ENCODE measurements at regions not wholly inside any gene's neighbourhood (a gene's known extent, or its start where the extent isn't known, plus 50 kb on each side); places are given as distances from the start of the nearest gene placed in this dataset.

- intact Hi-C loops (cut with DNase I) = no loop called here
- Histone ChIP-seq H3K9me3 (no peaks in the 10 kb centered on the region), H3K27me3 (no peaks in the 10 kb centered on the region), H3K36me3 (no peaks in the 10 kb centered on the region), H3K27ac (no peak overlapping the region), H3K4me1 (no peaks in the 10 kb centered on the region), H3K4me3 (no peak overlapping the region)
- 70 to 72% methylated on average over 3 of the region's 3 CpGs for WGBS, 2 donors
- TF ChIP-seq CTCF (IDR thresholded peaks at IDR 0.05) = no peak
- no peak for TF ChIP-seq POLR2A (IDR thresholded peaks at IDR 0.05)
- DNase-seq = no peak
Measured at GRCh38 chr2:221272729-221273128, 299.4 kb downstream of the EPHA4 start.

DNA sequence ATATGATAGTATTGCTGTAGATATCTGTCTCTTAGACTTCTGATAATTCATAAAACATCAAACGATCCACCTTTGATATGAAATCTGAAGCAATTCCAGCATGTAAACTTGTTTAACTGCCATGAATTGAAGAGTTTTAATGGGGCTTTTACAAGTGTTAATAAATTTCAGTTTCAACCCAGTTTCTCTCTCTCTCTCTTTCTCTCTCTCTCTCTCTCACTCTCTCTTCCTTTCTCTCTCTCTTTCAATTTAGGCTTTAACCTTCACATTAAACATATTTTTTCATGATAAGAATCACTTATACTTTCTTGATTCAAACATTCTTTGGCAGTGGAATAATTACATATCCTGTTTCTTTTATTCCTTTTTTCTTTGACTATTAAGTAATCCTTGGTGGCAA is 296.1 kb downstream of the EPHA4 start:
- Histone ChIP-seq H3K9me3 (no peaks in the 10 kb centered on the region), H3K36me3 (no peaks in the 10 kb centered on the region), H3K4me3 (no peak overlapping the region), H3K27ac (no peak overlapping the region), H3K27me3 (no peaks in the 10 kb centered on the region), H3K4me1 (no peaks in the 10 kb centered on the region)
- no peak for DNase-seq
- 71 to 75% methylated on average over 1 of the region's 1 CpG for WGBS, 2 donors
- intact Hi-C loops (cut with DNase I) = no loop called here
- TF ChIP-seq POLR2A (IDR thresholded peaks at IDR 0.05) (no peak), CTCF (IDR thresholded peaks at IDR 0.05) (no peak)

DNA sequence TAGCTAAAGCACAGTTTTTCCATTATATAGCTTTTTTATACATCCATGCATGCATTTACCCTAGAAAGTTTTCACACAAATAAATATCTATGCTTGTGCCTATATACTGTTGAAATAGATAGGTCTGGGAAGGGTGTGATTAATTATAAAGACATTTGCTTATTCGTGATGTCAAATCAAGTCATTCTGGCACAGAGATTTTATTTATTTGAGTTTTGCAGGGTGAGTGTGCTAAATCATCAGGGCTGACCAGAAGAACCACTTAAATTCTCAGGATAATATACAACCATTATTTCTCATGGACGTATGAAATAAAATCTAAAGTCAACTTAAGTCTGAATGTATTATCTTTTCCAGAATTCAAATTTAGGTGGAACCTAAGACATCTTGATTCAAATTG is 295.5 kb downstream of the EPHA4 start:
- 65 to 77% methylated on average over 2 of the region's 2 CpGs for WGBS, 2 donors
- DNase-seq = no peak

GRCh38 chr2:221282386-221282785 is 289.7 kb downstream of the EPHA4 start:
- TF ChIP-seq CTCF (IDR thresholded peaks at IDR 0.05) = no peak
- TF ChIP-seq POLR2A (IDR thresholded peaks at IDR 0.05) = no peak
- Histone ChIP-seq H3K36me3 (no peaks in the 10 kb centered on the region), H3K4me1 (no peaks in the 10 kb centered on the region), H3K27ac (no peak overlapping the region), H3K9me3 (no peaks in the 10 kb centered on the region), H3K4me3 (no peak overlapping the region), H3K27me3 (no peaks in the 10 kb centered on the region)
- no peak for DNase-seq
- intact Hi-C loops (cut with DNase I) = no loop called here
- WGBS, 2 donors = 90 to 91% methylated on average over 4 of the region's 4 CpGs

More for the DNA sequence above, 295.5 kb downstream of the EPHA4 start:
- Histone ChIP-seq H3K9me3 (no peaks in the 10 kb centered on the region), H3K27ac (no peak overlapping the region), H3K36me3 (no peaks in the 10 kb centered on the region), H3K4me3 (no peak overlapping the region), H3K27me3 (no peaks in the 10 kb centered on the region), H3K4me1 (no peaks in the 10 kb centered on the region)
- intact Hi-C loops (cut with DNase I) = no loop called here
- TF ChIP-seq CTCF (IDR thresholded peaks at IDR 0.05) = no peak
- no peak for TF ChIP-seq POLR2A (IDR thresholded peaks at IDR 0.05)

GRCh38 chr2:221283896-221284545 is 288.1 kb downstream of the EPHA4 start:
- no peak overlapping the region for H3K4me3 ChIP-seq
- DNase-seq = no peak
- no peak for TF ChIP-seq CTCF (IDR thresholded peaks at IDR 0.05)
- no peak for TF ChIP-seq POLR2A (IDR thresholded peaks at IDR 0.05)
- H3K27me3 ChIP-seq = no peaks in the 10 kb centered on the region
- 62 to 69% methylated on average over 5 of the region's 5 CpGs for WGBS, 2 donors
- intact Hi-C loops (cut with DNase I) = no loop called here
- no peaks in the 10 kb centered on the region for H3K9me3 ChIP-seq
- H3K36me3 ChIP-seq = no peaks in the 10 kb centered on the region
- H3K4me1 ChIP-seq = no peaks in the 10 kb centered on the region
- no peak overlapping the region for H3K27ac ChIP-seq
